ENCODE measurements at regions not wholly inside any gene's neighbourhood (a gene's known extent, or its start where the extent isn't known, plus 50 kb on each side); places are given as distances from the start of the nearest gene placed in this dataset.
A peak's percentile ranks its signal among the peaks of the same experiment; 100 is the strongest.
"Not testable (repeated sequence)": the region's sequence is repeated elsewhere in the genome, so short reads cannot be mapped to it uniquely, and the experiment has no call there.

- DNase-seq (ENCODE audit: low read depth) = no peak
Measured at GRCh38 chr7:64469673-64470072, 93.2 kb downstream of the ZNF680 start.

- DNase-seq (ENCODE audit: low read depth) = no peak
Measured at GRCh38 chr7:64465551-64465950, 97.3 kb downstream of the ZNF680 start.

- peak; percentile 78 for DNase-seq (ENCODE audit: low read depth)
Measured at GRCh38 chr7:64463636-64464375, 99.1 kb downstream of the ZNF680 start.

GRCh38 chr7:64459858-64460257 is 103.0 kb downstream of the ZNF680 start:
- not testable (repeated sequence) for DNase-seq (ENCODE audit: low read depth)

GRCh38 chr7:64433590-64433989 is 119.8 kb downstream of the ZNF736 start:
- no peak for DNase-seq (ENCODE audit: low read depth)

- no peak for DNase-seq (ENCODE audit: low read depth)
Measured at GRCh38 chr7:64431838-64432237, 118.1 kb downstream of the ZNF736 start.

- DNase-seq (ENCODE audit: low read depth) = no peak
Measured at GRCh38 chr7:64429232-64429631, 115.5 kb downstream of the ZNF736 start.

GRCh38 chr7:64425436-64425835 is 111.7 kb downstream of the ZNF736 start:
- DNase-seq (ENCODE audit: low read depth) = not testable (repeated sequence)

- DNase-seq (ENCODE audit: low read depth) = no peak
Measured at GRCh38 chr7:64407148-64407547, 93.4 kb downstream of the ZNF736 start.
